GM18502 (cell line): ENCODE measurements at regions not wholly inside any gene's neighbourhood (a gene's known extent, or its start where the extent isn't known, plus 50 kb on each side); places are given as distances from the start of the nearest gene placed in this dataset.
"Not testable (repeated sequence)": the region's sequence is repeated elsewhere in the genome, so short reads cannot be mapped to it uniquely, and the experiment has no call there.

Experiments
- ATAC-seq: cut with Tn5 transposase; IDR thresholded peaks from one replicate; pipeline ENCODE4 v1.9.1; 2021; ENCODE audit warnings: mild to moderate bottlenecking; ENCODE audit not compliant: unreplicated experiment, poor library complexity

DNA sequence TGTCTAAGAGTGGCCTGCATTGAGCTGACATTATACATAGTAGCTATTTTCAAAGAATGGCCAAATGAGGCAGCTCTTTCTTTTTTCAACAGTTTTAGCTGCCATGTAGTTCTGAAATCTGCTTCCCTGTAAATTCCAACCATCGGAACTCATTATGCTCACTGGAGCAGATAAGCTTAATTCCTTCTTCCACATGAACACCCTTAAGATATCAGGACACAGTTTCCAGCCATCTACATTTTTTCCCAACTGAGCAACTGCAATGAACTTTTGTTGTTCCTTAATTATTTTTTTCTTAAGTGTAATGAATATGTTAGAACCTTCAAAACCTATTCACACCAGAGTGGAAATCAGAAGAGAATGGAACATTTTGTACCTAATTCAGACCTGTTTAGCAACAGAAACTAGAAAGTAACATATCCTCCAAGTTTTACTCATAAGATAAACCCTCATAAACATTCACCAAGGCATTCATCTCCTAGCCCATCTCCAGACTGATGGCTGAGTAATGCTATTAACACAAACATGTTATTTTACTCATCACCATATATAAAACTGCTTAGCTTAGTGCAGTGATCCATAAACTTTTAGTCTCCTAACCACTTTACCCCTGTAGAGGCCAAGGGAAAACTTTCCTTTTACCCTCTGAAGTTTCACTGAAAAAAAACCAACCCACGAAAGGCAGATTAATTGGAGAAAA is 296.1 kb upstream of the SYT1 start:
- no peak for ATAC-seq

DNA sequence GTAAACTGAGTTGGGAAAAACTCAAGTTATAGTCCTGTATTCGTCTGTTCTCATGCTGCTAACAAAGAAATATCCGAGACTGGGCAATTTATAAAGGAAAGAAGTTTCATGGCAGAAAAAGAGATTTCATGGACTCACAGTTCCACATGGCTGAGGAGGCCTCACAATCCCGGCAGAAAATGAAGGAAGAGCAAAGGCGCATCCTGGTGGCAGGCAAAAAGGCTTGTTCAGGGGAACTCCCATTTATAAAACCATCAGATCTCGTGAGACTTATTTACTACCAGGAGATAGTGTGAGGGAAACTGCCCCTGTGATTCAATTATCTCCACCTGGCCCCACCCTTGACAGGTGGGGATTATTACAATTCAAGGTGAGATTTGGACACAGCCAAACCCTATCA is 292.6 kb upstream of the SYT1 start:
- ATAC-seq, result no peak

DNA sequence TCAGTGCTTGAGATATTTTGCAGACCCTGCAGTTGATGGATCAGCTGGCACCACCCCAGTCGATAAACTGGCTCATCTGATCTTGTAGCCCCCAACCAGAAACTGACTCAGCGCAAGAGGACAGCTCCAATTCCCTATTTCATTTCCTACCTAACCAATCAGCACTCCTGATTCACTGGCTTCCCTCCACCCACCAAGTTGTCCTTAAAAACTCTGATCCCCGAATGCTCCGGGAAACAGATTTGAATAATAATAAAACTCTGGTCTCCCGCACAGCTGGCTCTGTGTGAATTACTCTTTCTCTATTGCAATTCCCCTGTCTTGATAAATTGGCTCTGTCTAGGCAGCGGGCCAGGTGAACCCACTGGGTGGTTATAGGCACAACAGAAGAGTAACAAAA is 289.4 kb upstream of the SYT1 start:
- ATAC-seq, result not testable (repeated sequence)

DNA sequence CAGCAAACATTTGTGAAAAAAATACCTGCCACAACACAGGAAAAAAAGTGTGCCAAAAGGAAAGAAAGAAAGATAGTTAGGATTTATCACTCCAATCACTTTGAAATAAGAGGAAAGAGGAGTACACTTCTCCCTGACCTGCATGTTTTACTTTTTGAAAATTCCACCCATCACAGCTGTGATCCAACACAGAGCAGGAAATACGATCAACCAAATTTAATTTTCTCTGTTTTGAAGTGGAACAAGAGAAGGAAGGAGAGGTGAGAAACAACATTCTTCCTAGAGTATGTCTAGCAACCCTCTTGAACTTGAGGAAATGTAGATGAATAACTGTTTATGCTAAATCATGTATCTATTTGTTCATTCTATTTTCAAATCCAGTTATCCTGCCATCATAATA is 284.7 kb upstream of the SYT1 start:
- ATAC-seq, result no peak

DNA sequence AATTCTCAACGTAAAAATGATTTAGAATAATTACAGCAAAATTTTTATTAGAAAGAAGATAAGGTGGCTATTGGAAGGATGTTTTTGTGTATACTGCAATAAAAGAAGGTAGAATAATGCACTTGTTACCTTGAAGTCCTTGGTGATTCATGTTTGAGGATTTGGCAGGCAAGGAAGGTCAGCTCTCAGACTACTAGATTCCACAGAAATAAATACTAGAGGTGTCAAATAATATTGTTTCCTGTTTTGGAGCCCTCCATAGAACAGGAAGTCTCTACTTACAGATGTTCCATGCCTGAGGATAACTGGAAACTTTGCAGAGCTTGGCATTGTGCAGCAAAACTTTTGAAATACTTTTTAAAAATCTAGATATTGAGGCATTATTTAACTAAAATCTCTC is 284.3 kb upstream of the SYT1 start:
- no peak for ATAC-seq

DNA sequence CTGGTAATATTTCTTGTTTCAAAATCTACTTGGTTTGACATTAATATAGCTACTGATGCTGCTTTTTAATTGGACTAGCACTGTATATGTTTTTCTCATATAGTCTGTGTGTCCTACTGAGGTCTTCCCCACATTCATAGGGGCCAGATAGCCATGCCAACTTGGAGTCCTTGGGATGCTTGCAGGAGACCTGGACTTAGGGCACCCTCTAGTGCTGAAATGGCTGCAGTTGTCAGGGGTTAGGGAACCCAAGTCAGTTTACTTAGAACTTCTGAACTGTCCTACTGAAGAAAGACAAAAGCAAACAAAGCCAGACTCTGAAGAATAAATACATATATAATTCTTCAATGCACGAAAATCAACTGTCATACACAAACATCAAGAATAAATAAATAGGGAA is 279.9 kb upstream of the SYT1 start:
- no peak for ATAC-seq

DNA sequence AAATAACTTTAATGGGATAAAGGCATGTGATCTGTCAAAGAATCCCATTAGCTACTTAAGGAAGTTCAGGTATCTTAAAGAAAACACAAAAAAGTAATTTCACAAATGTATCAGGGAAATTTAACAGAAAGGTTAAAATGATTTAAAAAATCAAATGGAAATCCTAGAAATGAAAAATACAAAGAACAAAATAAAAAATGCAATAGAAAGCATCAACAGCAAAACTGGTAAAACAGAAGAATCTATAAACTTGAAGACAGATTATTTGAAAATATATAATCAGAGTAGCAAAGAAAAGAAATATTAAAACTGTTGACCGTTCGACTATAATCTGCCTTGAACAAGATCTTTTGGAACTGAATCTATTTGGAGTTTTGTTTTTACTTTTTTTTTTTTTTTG is 279.4 kb upstream of the SYT1 start:
- ATAC-seq, result no peak

DNA sequence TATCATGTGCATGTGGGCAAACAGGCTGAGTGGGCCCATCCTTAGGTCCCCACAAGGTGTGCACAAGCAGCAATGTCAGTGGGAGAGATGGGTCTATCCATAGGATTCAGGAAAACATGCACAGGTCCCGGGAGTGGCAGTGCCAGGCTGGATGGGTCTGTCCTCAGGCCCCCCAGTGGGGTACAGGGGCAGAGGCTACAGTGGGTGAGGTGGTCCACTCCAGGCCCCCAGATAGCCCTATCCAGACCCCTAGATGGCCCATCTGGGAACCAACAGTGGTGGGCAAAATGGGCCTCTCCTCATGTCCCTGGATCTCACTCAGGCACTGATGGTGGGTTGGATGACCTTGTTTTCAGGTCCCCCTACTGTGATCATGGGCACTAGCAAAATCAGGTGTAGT is 277.8 kb upstream of the SYT1 start:
- no peak for ATAC-seq

DNA sequence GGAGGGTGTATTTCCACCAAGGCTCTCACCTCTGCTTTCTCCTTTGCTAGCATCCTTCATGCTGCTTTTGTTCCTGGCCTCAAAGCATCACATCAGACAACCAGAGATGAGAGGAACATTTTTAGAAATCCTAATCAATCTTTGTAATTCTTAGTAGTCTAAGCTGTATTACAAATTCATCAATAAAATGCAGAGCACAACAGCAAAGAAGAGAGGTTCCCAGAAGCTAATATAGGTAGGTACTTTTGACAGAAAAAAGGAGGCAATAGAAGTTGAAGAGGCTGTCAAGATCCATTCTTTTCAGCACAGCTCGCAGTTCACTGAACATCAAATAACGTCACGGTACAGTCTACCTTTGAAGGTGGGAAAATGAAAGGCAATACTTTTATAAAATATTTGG is 265.2 kb upstream of the SYT1 start:
- no peak for ATAC-seq

DNA sequence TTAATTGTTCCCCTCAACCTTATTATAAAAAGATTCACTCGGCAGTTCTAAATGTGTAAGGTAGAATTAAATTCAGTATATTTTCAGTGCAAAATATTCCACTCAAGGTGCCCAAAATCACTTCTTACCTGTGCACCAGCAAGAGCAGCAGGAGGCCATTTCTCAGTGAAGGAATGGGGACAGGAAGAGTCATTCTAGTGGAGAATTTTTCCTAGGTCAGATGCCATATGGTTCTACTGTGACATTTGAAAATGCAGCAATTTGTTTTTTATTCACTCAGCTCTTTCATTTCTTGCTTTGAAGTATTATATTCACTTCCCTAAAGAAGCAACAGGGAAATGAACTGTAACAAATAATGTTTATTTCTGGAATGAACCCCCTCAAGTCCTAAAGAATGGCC is 264.0 kb upstream of the SYT1 start:
- no peak for ATAC-seq

DNA sequence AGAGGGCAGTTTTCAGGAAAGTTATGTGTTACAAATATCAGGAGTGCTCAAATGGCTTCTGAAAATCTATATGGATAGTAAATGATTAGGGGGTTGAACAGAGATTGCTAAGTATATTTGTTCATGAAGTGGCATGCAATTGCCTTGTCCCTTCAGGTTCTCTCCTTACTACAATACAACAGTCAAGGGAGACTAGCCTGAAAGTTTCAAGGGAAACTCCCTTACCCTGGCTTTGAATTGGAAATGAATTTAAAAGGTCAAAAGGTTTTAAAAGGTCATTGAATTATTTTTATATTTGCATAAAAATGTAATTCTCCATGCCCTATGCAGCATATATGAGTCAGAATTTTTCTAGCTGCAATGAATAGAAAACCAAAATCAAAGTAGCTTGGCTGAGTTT is 253.1 kb upstream of the SYT1 start:
- ATAC-seq, result no peak

DNA sequence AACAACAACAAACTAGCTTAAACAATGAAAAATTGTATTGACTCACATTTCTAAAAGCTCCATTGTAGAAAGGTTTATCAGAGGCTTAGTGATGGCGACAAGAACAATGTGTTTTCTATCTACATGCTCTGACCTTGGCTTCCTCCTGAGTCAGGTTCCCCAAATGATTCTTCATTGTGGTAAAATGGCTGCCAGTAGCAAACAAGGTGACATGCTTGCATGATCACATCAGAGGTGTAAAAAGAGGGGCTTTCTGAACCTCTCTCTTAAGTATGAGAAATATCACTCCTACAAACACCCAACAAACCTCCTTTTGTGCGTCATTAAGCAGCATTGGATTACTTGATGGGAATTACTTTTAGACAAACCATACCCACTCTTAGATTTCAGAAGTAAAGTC is 252.4 kb upstream of the SYT1 start:
- no peak for ATAC-seq

DNA sequence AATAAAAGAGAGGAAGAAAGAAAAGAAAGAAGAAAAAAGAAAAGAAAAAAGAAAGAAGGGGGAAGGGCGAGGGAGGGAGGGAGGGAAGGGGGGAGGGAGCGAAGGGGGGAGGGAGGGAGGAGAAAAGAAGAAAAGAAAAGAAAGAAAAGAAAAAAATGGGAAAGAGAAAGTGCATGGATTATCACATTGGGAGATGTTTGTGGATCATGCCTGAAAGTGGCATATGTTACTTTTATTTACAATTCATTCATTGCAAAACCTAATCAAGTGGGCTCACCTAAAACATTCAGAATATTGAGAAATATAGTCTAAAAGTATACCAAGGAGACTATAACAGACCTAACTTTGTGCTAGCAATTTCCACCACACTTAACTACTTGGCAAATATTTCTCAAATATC is 246.9 kb upstream of the SYT1 start:
- ATAC-seq, result no peak

DNA sequence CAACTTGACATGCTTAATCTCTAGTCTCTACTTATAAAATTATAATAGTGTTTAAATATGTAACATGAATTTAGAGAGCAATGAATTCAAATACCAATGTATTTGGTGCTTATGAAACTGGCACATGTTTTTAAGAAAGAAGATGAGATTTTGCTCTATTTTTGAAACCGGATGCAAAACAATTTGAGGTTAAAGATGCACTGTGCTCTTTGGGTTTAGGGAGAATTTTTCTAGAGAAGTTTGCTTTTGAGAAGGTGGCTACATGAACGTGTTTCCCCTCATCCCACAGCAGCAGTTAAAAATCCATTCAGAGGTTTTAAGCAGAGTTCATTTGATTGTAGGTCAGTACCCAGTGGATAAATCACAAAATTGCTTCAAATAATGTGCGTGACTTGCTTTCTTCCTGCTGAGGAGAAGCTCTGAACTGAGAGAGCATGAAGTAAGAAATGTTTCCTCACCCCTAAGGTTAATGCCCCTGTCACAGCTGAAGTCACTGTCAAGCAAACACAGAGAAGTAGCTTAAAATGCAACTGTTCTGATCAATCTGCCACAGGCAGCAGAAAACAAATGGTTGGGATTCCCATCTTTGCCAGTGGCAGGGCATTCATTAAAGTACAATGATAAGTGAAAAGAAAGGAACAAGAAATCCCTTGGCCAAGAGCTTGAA is 241.9 kb upstream of the SYT1 start:
- no peak for ATAC-seq

DNA sequence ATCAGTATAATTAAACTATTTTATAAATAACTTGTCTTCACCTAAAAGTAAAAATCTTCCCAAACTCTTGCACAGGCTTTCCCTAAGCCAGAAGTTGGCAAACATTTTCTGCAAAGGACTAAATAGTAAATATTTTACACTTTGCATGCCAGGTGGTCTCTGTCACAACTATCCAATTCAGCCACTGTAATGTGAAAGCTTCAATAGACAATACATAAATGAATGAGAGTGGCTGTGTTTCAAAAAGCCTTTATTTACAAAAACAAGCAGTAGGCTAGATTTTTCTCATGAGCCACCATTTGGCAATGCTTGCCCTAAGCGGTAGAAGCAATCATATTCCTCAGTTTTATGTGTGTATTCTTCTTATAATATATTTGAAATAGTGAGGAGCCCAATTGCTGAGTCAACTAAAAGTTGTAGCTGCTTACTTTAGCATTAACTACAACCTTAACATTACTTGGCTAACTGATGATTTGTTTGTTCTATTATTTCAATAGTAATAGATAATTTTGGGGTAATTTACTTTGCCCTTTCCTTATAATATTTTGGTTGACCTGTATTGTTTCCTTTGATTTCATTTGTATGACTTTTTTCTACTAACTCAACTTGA is 236.0 kb upstream of the SYT1 start:
- ATAC-seq, result no peak

DNA sequence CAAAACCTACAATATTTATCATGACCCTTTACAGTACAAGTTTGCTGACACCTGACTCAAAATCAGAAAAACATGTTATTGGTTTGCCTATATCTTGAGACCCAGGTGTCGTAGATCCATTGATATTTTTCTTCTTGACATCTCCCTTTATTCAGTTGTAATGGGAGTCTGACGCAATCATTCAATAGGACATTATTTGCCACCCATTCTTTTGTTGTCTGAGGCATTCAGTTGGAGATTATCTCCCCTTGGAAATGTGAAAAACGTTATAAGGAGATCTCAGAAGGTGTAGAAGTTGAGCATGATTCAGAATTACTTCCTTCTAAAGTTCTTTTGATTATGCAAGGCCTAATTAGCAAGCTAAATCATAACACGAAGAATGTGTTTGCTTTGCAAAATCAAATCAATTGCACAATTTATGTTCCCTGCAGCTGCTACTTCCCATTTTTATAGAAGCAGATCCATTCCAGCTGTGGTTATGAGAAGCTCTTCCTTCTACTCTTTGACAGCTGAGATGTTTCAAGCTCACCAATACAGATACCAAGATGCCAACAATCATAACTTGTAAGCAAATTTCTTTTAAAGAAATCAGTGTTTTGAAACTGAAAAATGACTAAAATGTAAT is 228.2 kb upstream of the SYT1 start:
- ATAC-seq, result no peak

DNA sequence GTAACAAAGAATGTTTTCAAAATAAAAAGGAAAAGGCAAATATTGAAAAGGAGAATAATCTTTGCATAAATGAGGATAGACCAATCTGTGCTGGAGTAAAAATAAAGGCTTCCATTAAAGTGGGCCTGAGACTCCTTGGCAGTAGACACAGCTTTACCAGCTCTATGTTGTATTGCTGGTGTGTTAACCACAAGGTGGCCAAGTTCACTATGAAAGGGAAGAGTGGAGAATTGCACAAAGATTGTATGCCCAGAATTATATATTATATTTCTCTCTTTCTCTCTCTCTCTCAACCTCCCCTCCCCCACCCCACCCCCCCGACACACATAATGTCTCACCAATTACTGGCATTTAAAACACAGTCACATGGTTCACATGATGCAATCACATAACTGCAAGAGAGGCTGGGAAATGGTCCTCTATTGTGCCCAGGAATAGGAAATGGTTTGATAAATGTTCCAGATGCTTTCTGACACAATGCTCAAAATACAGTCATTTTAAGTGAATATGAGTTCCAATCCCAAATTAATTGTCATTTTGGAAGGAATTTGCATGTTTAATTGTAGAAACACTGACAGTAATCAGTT is 222.6 kb upstream of the SYT1 start:
- ATAC-seq, result no peak

DNA sequence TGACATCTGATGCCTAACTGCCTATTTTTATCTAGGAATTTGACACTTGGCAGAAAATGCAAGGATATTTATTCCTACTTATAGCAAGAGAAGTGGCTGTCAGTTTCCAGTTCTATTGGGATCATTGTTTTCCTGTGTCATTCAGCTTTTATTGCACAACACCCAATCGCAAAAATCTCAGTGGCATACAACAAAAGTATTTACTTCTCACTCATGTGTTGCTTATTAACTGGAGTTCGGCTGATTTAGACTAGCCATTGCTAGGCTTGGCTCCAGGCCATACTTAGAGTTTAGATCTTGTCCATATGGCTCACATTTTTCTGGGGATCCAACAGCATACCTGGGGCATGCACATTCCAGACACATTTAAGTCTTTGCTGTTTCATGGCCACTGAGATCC is 218.6 kb upstream of the SYT1 start:
- no peak for ATAC-seq

DNA sequence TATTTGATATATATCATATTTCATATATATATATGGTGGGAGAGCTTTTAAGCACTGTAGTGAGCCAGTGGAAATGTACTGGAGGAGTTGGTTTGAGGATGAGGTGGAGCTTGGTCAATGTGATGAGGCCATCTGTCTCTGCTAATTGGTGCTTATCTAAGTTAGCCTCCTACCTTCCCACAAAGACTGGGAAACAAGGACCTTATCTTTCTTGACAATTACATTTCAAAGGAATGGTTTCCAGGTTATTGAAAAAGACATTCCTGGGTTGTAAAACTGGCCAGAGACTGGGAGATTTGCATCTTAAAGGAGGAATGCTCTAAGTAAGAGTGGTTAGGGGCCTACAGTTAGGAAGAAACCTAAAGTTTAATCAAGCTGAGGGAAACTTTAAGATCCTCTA is 212.8 kb upstream of the SYT1 start:
- ATAC-seq, result no peak

DNA sequence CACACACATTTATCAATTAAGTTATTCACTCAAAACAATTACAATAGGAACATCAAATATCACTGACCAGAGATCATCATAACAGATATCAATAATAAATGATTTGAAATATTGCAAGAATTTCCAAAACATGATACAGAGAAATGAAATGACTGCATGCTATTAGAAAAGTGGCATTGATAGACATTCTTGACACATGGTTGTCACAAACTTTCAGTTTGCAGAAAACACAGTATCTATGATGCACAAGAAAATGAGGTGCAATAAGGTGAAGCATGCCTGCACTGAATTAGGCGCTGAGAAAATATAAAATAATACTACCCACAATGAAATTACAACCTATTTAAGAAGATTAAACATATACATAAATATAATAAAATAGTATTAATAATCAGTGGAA is 198.0 kb upstream of the SYT1 start:
- ATAC-seq, result no peak

DNA sequence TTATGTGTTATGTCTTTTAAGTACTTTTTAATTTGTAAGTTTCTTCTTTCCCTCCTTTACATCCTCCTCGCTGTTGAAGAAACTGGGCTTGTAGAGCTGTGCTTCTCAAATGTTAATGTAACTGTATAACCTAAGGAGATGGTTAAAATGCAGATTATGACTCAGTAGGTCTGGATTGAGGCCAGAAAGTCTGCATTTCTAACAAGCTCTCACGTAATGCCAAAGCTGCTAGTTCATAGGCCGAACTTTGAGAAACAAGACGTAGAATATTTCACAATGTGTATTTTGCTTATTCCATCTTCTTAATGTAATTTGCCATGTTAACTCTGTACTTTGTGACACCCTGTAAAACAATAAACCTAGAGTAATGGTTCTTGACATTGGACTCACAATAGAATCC is 193.3 kb upstream of the SYT1 start:
- no peak for ATAC-seq
